GM12873 (cell line): ENCODE measurements at regions not wholly inside any gene's neighbourhood (a gene's known extent, or its start where the extent isn't known, plus 50 kb on each side); places are given as distances from the start of the nearest gene placed in this dataset.

ENCODE experiments used
- TF ChIP-seq, protein P1 (sequence below): IDR thresholded peaks from 2 replicates; pipeline ENCODE4 v1.5.1; 2012; ENCODE audit warnings: low read depth, mild to moderate bottlenecking, moderate library complexity, low read length, control low read depth; ENCODE audit not compliant: insufficient read depth; ENCODE audit errors: missing control alignments

GRCh38 chr1:199007423-199007822 lies 368.6 kb downstream of the PTPRC start:
- TF ChIP-seq, protein P1, sequence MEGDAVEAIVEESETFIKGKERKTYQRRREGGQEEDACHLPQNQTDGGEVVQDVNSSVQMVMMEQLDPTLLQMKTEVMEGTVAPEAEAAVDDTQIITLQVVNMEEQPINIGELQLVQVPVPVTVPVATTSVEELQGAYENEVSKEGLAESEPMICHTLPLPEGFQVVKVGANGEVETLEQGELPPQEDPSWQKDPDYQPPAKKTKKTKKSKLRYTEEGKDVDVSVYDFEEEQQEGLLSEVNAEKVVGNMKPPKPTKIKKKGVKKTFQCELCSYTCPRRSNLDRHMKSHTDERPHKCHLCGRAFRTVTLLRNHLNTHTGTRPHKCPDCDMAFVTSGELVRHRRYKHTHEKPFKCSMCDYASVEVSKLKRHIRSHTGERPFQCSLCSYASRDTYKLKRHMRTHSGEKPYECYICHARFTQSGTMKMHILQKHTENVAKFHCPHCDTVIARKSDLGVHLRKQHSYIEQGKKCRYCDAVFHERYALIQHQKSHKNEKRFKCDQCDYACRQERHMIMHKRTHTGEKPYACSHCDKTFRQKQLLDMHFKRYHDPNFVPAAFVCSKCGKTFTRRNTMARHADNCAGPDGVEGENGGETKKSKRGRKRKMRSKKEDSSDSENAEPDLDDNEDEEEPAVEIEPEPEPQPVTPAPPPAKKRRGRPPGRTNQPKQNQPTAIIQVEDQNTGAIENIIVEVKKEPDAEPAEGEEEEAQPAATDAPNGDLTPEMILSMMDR: no peak

DNA sequence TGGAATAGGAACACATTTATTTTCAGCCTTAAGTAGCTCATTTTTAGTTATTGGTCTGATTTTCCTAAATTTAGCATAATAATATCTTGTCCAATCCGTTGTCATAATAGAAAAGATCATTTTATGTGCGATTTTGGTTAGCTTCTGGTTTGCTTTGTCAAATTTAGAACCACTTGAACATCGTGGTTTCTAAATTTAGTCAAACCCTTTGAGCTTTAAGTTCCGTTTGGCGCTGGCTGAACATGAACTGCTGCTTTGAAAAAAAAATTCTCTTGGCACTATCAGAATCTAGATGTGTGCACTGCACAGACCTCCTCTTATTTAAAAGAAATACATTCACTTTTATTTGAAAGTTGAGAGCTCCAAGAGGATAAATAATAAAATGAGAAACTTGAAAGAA lies 370.6 kb downstream of the PTPRC start:
- TF ChIP-seq, protein P1: no peak

- TF ChIP-seq, protein P1: no peak
These were observed 371.7 kb downstream of the PTPRC start for GRCh38 chr1:199010492-199010891.

GRCh38 chr1:199010933-199011332 lies 372.1 kb downstream of the PTPRC start:
- TF ChIP-seq, protein P1: no peak

DNA sequence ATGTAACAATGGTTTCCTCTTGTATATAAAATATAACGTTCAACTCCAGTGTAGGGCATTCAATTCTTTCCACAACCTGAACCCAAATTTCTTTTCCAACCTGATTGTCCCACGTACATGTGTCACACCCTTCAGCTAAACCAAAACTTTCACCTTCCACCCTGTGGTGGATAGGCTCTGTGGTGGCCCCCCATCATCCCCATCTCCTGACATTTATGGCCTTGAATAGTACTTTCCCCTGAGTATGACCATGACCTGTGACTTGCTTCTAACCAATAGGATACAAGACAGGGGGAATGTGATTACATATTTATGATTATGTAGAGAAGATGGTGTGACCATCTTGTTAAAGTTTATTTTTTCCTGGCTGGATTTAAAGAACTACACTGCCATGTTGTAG lies 377.0 kb downstream of the PTPRC start:
- TF ChIP-seq, protein P1: no peak

DNA sequence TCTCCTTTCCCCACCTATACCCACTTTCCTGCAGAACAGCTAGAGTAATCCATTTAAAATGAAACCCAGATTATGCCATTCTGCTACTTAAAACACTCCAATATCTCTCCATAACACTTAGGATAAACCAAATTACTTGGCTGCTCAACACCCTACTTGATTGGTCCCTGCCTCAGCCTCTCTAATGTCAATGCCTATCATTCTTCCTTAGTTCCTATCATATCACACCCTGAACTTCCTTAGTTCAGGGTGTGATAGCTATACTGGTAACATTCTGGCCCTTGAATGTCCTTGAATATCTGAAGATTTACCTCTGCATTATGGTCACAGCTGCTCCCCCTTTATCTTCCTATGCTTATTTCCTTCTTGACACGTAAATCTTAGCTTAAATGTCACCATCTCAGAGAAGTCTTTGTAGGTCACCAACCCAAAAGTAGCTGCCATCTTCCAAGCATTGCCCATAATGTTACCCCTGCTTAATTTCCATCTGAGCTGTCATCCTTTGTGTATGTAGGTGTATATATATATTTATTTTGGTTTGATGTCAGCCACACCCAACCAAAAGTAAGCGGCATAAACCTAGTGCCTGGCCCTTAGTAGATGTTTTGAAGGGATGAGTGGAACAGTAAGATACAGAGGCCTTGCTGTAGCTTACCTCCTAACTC lies 379.8 kb downstream of the PTPRC start:
- TF ChIP-seq, protein P1: no peak

- TF ChIP-seq, protein P1: no peak
These were observed 381.2 kb downstream of the PTPRC start for GRCh38 chr1:199020051-199020450.
